GM21737 (cell line): ENCODE measurements at regions not wholly inside any gene's neighbourhood (a gene's known extent, or its start where the extent isn't known, plus 50 kb on each side); places are given as distances from the start of the nearest gene placed in this dataset.
"Not testable (repeated sequence)": the region's sequence is repeated elsewhere in the genome, so short reads cannot be mapped to it uniquely, and the experiment has no call there.

Source experiments
- ATAC-seq: cut with Tn5 transposase; IDR thresholded peaks from one replicate; pipeline ENCODE4 v1.9.1; 2021; ENCODE audit warnings: mild to moderate bottlenecking, moderate library complexity; ENCODE audit not compliant: unreplicated experiment

DNA sequence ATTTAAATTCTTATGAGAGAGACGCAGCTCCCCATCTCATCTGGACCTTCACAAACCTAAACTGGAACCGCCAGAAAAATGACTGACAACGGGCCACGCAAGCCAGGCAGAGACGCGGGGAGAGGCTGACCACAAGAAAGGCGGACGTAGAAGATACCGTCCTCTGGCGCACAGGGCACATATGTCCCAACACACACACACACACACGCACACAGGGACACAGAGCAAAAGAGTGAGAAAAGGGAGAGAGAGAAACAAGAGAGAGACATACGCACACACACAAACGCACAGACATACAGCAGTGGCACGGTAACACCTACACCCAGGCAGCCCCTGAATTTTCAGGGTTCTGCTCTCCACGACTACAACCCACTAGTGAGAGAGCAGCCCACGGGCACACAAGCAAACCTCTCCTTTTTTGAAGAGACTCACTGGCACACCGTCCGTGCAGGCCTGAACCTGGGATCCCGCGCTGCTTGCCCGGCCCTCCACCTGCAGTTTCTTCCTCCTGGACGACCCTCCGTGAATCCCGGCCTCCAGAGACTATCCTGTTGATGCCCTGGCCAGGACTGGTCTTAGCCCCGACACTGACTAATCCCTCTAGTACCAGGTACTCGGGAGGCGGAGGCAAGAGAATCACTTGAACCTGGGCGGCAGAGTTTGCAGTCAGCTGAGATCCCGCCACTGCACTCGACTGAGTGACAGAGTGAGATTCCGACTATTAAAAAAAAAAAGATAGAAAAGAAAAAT, 156.5 kb upstream of the ZNF337 start:
- ATAC-seq = not testable (repeated sequence)

DNA sequence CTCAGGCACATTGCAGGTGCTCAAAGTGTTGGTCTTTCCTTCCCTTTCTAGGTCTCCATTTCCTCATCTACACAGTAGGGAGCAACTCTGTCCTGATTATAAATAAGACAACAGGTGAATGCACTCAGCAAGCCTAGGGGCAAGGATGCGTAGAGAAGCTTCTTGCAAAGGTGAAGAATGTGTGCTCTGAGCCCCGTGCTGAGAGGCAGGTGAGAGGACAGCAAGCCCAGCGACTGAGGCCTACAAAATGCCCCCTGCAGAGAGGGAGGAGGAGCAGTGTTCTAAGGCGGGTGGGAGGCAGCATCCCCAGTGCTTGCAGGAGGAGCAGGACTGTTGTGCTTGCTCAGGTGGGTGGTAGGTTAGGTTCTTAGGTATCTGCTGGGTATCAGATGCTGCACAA, 153.5 kb upstream of the ZNF337 start:
- not testable (repeated sequence) for ATAC-seq

DNA sequence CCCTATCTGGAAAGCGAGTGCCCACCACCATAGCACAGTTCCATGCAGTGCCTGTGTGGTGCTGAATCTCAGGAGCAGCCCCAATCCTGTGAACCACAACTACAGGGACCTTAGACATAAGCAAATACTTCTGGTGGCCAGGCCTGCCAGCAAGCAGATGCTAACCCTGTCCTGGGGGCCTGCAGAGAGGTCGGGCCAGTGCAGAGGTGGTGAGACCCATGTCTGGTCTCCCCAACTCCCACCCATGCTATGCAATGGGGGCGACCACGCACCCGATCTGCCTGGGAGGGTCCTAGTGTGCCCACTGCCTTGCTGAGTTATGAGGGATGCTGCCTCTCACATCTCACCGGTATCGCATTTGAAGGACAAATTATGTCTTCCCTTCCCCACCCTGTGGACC, 151.6 kb upstream of the ZNF337 start:
- no peak for ATAC-seq

DNA sequence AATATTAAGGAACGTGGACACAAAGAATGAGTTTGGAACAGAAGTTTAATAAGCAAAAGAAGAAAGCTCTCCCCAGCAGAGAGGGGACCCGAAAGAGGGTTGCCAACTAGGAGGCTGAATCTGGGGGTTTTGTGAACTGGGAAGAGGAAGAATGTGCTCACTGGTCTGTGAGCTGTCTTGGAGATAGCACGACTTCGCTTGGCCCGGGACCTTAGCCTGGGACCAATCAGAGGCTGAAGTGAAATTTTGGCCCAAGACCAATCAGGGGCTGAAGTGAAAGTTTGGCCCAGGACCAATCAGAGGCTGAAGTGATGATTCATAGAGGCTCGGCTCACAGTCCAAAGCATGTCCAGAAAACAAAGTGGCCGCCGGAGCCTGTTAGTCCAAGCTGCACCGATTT, 148.0 kb upstream of the ZNF337 start:
- not testable (repeated sequence) for ATAC-seq

DNA sequence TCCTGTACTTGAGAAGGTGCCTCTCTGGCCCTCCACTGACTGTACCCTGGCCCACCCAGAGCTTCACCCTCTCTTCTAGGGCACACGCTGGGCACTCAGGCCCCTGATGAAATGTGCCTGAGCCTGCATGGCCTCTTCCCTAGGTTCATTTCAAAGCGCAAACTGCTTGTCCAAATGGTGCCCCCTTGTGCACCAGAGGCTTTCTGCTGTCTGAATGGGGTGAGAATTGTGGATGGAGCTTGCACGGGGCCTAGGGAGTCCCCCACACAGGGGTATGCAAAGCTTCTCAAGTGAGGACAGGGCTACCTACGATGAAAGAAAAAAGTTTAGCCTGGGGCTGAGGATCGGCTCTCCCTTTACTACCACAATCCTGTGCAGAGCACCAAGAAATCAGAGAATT, 116.9 kb upstream of the ZNF337 start:
- not testable (repeated sequence) for ATAC-seq

DNA sequence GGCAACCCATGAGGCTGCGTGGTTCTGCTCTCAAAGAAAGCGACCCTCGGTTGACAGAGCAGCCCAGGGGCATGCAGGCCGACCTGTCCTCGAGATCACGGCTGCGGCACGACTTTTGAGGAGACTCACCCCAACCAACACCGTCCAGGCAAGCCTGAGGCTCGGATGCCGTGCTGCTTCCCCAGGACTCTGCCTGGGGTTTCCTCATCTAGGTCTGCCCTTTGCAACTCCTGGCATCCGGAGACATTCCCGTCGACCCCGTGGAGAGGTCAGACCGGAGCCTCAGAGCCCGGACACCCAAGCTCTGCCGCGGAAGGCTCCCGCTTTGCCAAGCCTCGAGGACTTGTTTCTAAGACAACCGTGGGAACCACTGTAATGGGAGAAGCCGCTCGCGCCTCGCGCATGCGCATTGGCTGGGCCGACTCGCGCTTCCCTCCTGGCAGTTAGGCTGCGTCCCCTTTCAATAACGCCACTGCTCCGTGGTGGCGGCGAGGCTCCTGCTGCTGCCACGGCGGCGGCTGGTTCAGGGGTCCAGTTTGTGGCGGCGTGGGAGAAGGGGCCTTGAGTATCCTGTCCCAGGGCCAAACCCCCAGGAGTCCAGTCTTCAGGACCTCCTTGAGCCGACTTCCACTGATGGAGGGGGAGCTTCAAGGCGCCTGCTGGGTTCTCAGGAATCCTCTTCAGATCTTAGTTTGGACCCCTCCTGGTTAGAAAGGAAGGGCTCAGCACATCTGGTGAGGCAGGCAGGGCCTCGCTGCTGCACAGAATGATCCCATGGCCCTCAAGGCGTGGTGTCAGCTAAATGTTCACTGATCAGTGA, 101.7 kb upstream of the ZNF337 start:
- not testable (repeated sequence) for ATAC-seq

DNA sequence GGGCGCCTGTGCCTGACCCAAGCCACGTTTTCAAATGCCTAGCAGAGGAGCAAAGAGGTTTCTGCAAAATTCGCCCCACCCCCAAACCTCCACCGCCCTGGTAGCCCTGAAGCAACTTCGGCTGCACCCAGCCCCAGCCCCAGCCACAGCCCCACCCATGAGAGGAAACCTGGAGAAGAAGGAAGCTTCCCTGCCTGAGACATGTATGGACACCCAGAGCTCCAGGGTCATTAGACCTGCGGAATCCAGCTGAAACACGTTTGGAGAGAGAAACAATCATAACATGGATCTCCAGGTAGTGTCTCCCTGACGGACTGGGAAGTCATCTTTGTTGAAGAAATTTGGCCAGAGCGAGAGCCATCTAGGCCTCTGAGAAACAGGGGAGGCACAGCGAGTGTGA, 100.4 kb upstream of the ZNF337 start:
- ATAC-seq = not testable (repeated sequence)

DNA sequence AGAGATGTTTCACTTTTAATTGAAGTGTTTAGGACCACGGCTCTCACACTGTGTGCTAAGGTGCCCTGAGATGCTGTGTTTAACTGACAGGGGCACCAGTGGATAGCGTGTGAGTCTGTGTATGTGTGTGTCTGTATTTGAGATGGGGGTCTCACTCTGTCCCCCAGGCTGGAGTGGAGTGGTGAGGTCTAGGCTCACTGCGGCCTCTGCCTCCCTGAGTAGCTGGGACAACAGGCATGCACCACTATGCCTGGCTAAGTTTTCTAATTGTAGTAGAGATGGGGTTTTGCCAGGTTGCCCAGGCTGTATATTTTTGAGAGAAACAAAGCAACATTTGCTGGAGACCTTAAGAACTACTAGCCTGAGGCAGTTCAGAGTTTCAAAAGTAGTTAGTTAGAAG, 80.6 kb upstream of the ZNF337 start:
- not testable (repeated sequence) for ATAC-seq

DNA sequence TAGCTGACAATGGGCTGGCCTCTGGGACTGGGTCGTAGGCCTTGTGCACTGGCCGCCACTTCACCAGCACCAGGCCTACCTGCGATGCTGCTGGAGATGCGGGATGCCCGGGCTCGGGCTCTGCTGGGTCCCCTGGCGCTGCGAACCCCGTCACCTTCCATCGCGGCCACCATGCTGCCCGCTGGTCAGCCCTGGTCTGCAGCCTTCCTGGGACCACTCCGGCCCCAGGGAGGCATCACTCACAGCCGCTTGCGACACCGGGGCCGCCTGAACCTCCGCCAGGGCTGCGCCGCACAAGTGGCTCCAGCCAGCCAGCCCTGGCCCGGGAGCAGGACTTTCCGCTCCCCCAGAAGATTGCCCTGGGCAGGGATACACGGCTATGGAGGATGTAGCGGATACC, 78.1 kb upstream of the ZNF337 start:
- ATAC-seq = not testable (repeated sequence)

DNA sequence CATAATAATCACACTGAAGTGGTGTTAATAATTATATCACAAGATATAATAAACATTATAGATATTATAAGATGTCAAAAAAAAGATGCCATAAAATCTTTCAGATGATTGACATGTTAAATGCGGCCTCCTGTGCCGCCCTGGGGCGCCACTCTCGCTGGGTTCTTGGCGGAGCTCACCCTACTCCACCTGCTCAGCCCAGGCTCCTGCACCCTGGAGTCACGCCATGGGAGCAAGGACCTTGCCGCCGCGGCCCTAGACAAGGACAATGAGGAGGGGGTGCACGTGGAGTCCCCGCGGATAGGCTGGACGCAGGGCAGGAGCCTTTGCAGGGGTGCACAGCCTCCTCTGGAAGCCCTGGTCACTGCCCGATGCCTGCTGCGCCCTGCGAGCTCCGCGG, 77.5 kb upstream of the ZNF337 start:
- not testable (repeated sequence) for ATAC-seq

DNA sequence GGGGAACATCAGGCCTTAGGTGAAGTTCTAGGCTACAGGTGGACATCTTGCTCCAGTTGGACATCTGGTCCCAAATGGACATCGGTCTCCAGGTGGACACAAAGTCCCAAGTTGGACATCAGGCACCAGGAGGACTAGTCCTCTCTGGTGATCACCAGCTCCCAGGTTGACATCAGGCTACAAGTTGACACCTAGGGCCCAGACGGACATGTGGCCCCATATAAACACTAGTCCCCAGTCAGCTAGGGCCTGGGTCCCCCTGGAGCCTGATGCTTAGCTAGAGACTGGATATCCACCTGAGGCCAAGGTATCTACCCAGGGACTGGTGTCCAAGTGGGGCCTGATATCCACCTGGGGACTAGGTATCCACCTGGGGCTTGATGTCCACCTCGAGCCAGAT, 75.8 kb upstream of the ZNF337 start:
- ATAC-seq = not testable (repeated sequence)

DNA sequence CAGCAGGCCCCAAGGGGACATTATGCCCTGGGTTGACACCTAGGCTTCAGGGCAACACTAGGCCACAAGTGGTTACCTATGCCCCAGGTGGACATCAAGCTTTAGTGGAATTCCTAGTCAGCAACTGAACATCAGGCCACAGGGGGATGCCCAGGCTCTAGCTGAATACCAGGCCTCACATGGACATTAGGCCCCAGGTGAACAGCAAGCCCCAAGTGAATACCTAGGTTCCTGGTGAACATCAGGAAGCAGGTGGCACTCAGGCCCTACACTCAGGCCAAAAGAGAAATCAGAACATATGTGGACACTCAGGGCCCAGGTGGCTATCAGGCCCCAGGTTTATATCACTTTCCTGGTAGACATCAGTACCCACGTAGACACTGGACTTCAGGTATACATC, 75.2 kb upstream of the ZNF337 start:
- not testable (repeated sequence) for ATAC-seq

DNA sequence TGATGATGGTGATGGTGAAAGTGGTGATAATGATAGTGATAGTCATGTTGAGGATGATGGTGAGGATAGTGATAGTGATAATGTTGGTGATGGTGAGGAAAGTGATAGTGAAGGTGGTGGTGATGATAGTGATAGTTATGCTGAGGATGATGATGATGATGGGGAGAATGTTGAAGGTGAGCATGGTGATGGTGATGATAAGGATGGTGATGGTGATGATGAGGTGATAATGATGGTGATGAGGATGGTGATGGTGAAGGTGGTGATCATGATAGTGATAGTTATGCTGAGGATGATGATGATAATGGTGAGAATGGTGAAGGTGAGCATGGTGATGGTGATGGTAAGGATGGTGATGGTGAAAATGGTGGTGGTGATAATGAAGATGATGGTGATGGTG, 64.9 kb upstream of the ZNF337 start:
- no peak for ATAC-seq

DNA sequence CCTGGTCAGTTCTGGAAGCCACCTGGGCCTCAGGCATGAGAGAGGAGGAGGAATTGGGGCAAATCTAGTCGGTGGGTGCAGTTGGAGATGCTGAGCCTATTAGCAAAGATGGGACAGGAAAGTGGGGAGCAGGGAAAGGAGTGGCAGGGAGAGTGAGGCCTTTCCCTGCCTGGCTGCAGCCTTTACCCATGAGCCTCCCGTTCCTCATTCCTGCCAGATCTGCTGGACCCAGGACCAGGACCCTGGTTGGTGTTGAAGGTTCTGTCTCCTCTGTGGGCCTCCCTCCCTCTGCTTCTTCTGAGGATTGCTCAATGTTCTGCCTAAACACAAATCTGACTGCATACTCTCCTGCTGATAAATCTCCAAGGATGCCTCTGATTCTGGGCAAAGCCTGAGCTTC, 64.4 kb upstream of the ZNF337 start:
- not testable (repeated sequence) for ATAC-seq

DNA sequence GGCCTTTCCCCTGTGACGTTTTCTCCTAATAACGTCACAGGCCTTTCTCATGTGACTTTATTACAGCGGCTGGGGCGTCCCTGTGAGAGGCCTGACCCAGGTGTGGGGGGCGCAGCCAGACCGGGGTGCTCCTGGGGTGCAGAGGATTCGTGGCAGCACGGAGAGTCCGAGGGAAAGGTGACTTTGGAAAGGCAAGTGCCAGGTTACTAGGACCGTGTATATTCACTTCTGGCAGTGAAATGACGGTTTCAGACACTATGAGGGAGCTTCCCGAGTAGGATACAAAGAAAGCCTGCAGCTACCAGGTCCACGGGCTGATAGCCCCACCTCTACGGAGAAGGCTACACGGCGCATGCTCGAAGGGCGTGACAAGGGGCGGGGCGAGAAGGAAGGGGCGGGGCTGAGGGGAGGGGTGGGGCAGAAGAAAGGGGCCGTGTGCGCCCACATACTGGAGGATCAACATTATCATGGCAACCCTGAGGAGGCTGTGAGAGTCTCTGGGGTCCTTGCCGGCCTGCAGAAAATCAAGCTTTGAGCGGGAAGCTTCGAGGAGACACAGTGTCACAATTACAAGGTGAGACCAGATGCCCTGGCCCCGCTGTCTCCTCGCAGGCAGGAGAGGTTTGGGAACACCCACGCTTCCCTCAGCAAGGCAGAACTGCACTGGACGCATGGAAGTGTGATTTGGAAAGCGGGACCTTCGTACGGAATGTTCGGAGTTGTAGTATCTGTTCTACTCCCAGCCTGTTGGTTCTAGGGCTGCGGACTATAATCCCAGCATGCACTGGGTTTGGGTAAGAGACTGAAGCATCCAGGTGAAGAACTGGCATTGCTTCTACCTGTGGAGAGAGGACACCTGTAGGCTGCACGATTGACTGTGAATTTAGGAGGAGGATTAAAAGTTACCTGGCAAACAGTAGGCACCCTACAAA, 54.4 kb upstream of the ZNF337 start:
- no peak for ATAC-seq

DNA sequence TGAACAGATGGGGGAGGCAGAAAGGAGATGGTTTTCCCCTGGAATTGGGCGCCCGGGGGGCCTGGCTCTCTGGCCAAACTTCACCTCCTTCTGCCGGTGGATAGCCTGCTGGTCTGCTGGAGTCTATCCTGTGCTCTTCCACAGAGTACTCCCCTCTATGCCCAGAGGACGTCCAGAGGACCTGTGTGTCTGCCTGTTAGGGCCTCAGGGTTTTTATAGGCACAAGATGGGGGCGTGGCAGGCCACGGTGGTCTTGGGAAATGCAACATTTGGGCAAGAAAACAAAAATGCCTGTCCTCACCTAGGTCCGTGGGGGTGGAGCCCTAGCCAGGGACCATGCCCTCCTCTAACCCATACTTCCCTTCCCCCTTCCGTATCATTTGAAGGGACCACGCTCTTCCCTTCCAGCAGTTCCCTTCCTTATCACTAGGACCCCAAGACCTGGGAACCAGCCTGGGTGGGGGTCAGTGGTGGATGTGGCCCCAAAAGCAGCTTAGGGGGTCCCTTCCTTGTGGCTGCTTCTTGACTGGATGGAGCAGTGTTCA, 53.6 kb upstream of the ZNF337 start:
- ATAC-seq = no peak

DNA sequence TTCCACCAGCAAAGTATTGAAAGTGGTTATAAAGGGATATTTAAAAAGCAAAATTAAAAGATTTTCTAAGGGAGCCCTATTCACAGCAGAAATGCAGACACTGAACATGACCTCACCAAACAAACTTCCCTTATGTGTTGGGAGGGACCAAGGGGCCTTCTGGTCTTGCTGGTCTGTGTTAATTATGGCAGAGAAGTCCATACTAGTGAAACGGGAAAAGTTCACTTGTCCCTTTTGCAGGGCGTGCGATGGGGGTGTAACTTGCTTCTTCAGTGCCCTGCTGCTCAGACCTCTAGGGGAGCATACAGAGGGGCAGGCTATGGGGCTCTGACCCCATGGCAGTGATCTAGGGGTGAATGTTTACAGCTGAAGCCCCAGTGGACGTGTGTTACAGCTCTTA, 53.0 kb upstream of the ZNF337 start:
- no peak for ATAC-seq
